GM19463 (cell line): ENCODE measurements at regions not wholly inside any gene's neighbourhood (a gene's known extent, or its start where the extent isn't known, plus 50 kb on each side); places are given as distances from the start of the nearest gene placed in this dataset.

Source experiments
- ATAC-seq: cut with Tn5 transposase; IDR thresholded peaks from one replicate; pipeline ENCODE4 v1.9.1; 2021; ENCODE audit warnings: mild to moderate bottlenecking, moderate library complexity; ENCODE audit not compliant: unreplicated experiment

- no peak for ATAC-seq
Observed at GRCh38 chr10:128775743-128776142, 649.5 kb upstream of the MKI67 start.

- no peak for ATAC-seq
Observed at GRCh38 chr10:128776673-128777252, 650.5 kb upstream of the MKI67 start.

GRCh38 chr10:128777342-128777741 lies 651.1 kb upstream of the MKI67 start:
- no peak for ATAC-seq

GRCh38 chr10:128779416-128779815 lies 653.2 kb upstream of the MKI67 start:
- no peak for ATAC-seq

- ATAC-seq: no peak
Observed at GRCh38 chr10:128780156-128780761, 654.0 kb upstream of the MKI67 start.

GRCh38 chr10:128781637-128782036 lies 655.4 kb upstream of the MKI67 start:
- no peak for ATAC-seq

- ATAC-seq: no peak
Observed at GRCh38 chr10:128784444-128784843, 658.2 kb upstream of the MKI67 start.

GRCh38 chr10:128792426-128793140 lies 666.4 kb upstream of the MKI67 start:
- no peak for ATAC-seq

- ATAC-seq: no peak
Observed at GRCh38 chr10:128793726-128794655, 667.8 kb upstream of the MKI67 start.

GRCh38 chr10:128796396-128796912 lies 670.2 kb upstream of the MKI67 start:
- no peak for ATAC-seq

GRCh38 chr10:128802062-128802461 lies 665.0 kb upstream of the MGMT start:
- no peak for ATAC-seq

- ATAC-seq: no peak
Observed at GRCh38 chr10:128803790-128804189, 663.3 kb upstream of the MGMT start.

GRCh38 chr10:128804411-128804810 lies 662.6 kb upstream of the MGMT start:
- no peak for ATAC-seq

- peak; percentile 71 for ATAC-seq
Observed at GRCh38 chr10:128808921-128809440, 658.1 kb upstream of the MGMT start.

GRCh38 chr10:128811511-128811910 lies 655.5 kb upstream of the MGMT start:
- ATAC-seq: no peak

GRCh38 chr10:128812000-128812399 lies 655.0 kb upstream of the MGMT start:
- no peak for ATAC-seq

- no peak for ATAC-seq
Observed at GRCh38 chr10:128813574-128813973, 653.5 kb upstream of the MGMT start.

GRCh38 chr10:128814024-128814423 lies 653.0 kb upstream of the MGMT start:
- ATAC-seq: no peak

GRCh38 chr10:128814782-128815181 lies 652.3 kb upstream of the MGMT start:
- no peak for ATAC-seq

- ATAC-seq: no peak
Observed at GRCh38 chr10:128816726-128817125, 650.3 kb upstream of the MGMT start.

GRCh38 chr10:128817636-128818035 lies 649.4 kb upstream of the MGMT start:
- ATAC-seq: no peak
